Right ventricle myocardium inferior (tissue), 1 donor: ENCODE measurements at regions not wholly inside any gene's neighbourhood (a gene's known extent, or its start where the extent isn't known, plus 50 kb on each side); places are given as distances from the start of the nearest gene placed in this dataset. TPM values are rescaled to one million over a fixed set of nuclear protein-coding genes. Genes with fewer than 3 reads are reported as not detected.

Source experiments
- microRNA-seq: library from miRNA; unstranded; fragments of <30 nt; microRNA quantifications from one replicate; pipeline ENCODE4 v1.2.0, GENCODE V29; 2020
- donor health status: DM: no; HTN: yes; CAD: no; lungs with severe emphysema.

Small RNA genes lying in the stretch of these regions (microRNA-seq; reads per million reads assigned to microRNA genes)
- not detected for gene MIR4771-1
